C1 segment of cervical spinal cord (tissue), 14 donors: ENCODE measurements at regions not wholly inside any gene's neighbourhood (a gene's known extent, or its start where the extent isn't known, plus 50 kb on each side); places are given as distances from the start of the nearest gene placed in this dataset.
"Not testable (repeated sequence)": the region's sequence is repeated elsewhere in the genome, so short reads cannot be mapped to it uniquely, and the experiment has no call there.

Experiments used
- DNase-seq, 14 donors: peaks; one replicate each; lab custom pipeline; 2025; lab: John Stamatoyannopoulos, UW

GRCh38 chr4:160021870-160022269, 919.0 kb downstream of the RAPGEF2 start:
- DNase-seq = no peak

GRCh38 chr4:160026721-160027120, 923.8 kb downstream of the RAPGEF2 start:
- no peak for DNase-seq

GRCh38 chr4:160034501-160034900, 931.6 kb downstream of the RAPGEF2 start:
- no peak for DNase-seq

GRCh38 chr4:160038615-160039014, 935.7 kb downstream of the RAPGEF2 start:
- DNase-seq = no peak

- no peak for DNase-seq
These were observed 941.8 kb downstream of the RAPGEF2 start for GRCh38 chr4:160044693-160045092.

- no peak for DNase-seq
These were observed 979.7 kb downstream of the RAPGEF2 start for GRCh38 chr4:160082432-160083207.

- DNase-seq = no peak
These were observed 988.8 kb downstream of the RAPGEF2 start for GRCh38 chr4:160091631-160092030.

GRCh38 chr4:160100316-160100715, 997.4 kb downstream of the RAPGEF2 start:
- no peak for DNase-seq

- DNase-seq = no peak
These were observed 1008.0 kb downstream of the RAPGEF2 start for GRCh38 chr4:160110891-160111290.

- no peak for DNase-seq
These were observed 1014.8 kb downstream of the RAPGEF2 start for GRCh38 chr4:160117686-160118085.

GRCh38 chr4:160125576-160126287, 1022.9 kb downstream of the RAPGEF2 start:
- DNase-seq = not testable (repeated sequence)

- DNase-seq = no peak
These were observed 1024.3 kb downstream of the RAPGEF2 start for GRCh38 chr4:160127211-160127610.

GRCh38 chr4:160129439-160129838, 1026.6 kb downstream of the RAPGEF2 start:
- DNase-seq = no peak

- DNase-seq = no peak
These were observed 1033.1 kb downstream of the RAPGEF2 start for GRCh38 chr4:160136021-160136420.

- DNase-seq = no peak
These were observed 1038.3 kb downstream of the RAPGEF2 start for GRCh38 chr4:160141206-160141605.

GRCh38 chr4:160142579-160142978, 1039.7 kb downstream of the RAPGEF2 start:
- no peak for DNase-seq

- no peak for DNase-seq
These were observed 1040.7 kb downstream of the RAPGEF2 start for GRCh38 chr4:160143574-160143973.

- no peak for DNase-seq
These were observed 1056.6 kb downstream of the RAPGEF2 start for GRCh38 chr4:160159457-160159856.

GRCh38 chr4:160161026-160161425, 1058.1 kb downstream of the RAPGEF2 start:
- no peak for DNase-seq

GRCh38 chr4:160175064-160175643, 1072.3 kb downstream of the RAPGEF2 start:
- no peak for DNase-seq

GRCh38 chr4:160180211-160180610, 1077.3 kb downstream of the RAPGEF2 start:
- DNase-seq = no peak

GRCh38 chr4:160182727-160183126, 1079.8 kb downstream of the RAPGEF2 start:
- DNase-seq = no peak

- DNase-seq = no peak
These were observed 1082.0 kb downstream of the RAPGEF2 start for GRCh38 chr4:160184884-160185283.
